Glomerular endothelial cell (primary cell): ENCODE measurements at regions not wholly inside any gene's neighbourhood (a gene's known extent, or its start where the extent isn't known, plus 50 kb on each side); places are given as distances from the start of the nearest gene placed in this dataset.
A peak's percentile ranks its signal among the peaks of the same experiment; 100 is the strongest.
"Not testable (repeated sequence)": the region's sequence is repeated elsewhere in the genome, so short reads cannot be mapped to it uniquely, and the experiment has no call there.

Experiments used
- DNase-seq: peaks from one replicate; pipeline ENCODE4 v3.0.0-alpha.2; 2011; ENCODE audit warnings: low read depth, low spot score; ENCODE audit errors: extremely low read depth

GRCh38 chr16:86072328-86073102 lies 173.6 kb downstream of the IRF8 start:
- DNase-seq, result peak; percentile 25

- no peak for DNase-seq
Observed at GRCh38 chr16:86073103-86073625, 174.2 kb downstream of the IRF8 start.

- DNase-seq, result no peak
Observed at GRCh38 chr16:86073763-86074493, 175.0 kb downstream of the IRF8 start.

GRCh38 chr16:86074651-86075487 lies 175.9 kb downstream of the IRF8 start:
- no peak for DNase-seq

- no peak for DNase-seq
Observed at GRCh38 chr16:86075488-86075785, 176.5 kb downstream of the IRF8 start.

GRCh38 chr16:86075839-86076440 lies 177.0 kb downstream of the IRF8 start:
- DNase-seq, result no peak

GRCh38 chr16:86076606-86077005 lies 177.6 kb downstream of the IRF8 start:
- no peak for DNase-seq

- DNase-seq, result no peak
Observed at GRCh38 chr16:86077243-86077940, 178.4 kb downstream of the IRF8 start.

GRCh38 chr16:86078121-86078600 lies 179.2 kb downstream of the IRF8 start:
- DNase-seq, result no peak

GRCh38 chr16:86078711-86079110 lies 179.7 kb downstream of the IRF8 start:
- not testable (repeated sequence) for DNase-seq

- no peak for DNase-seq
Observed at GRCh38 chr16:86079255-86079885, 180.4 kb downstream of the IRF8 start.

- DNase-seq, result no peak
Observed at GRCh38 chr16:86080131-86080875, 181.3 kb downstream of the IRF8 start.

- no peak for DNase-seq
Observed at GRCh38 chr16:86080982-86081381, 182.0 kb downstream of the IRF8 start.

- no peak for DNase-seq
Observed at GRCh38 chr16:86082418-86083030, 183.6 kb downstream of the IRF8 start.

GRCh38 chr16:86083382-86084002 lies 184.5 kb downstream of the IRF8 start:
- no peak for DNase-seq

GRCh38 chr16:86085161-86085611 lies 186.2 kb downstream of the IRF8 start:
- no peak for DNase-seq

- DNase-seq, result no peak
Observed at GRCh38 chr16:86085795-86086194, 186.8 kb downstream of the IRF8 start.

- no peak for DNase-seq
Observed at GRCh38 chr16:86086471-86086870, 187.5 kb downstream of the IRF8 start.
